Muscle of leg (tissue), 3 donors: ENCODE measurements at regions not wholly inside any gene's neighbourhood (a gene's known extent, or its start where the extent isn't known, plus 50 kb on each side); places are given as distances from the start of the nearest gene placed in this dataset.

Experiments
- DNase-seq: peaks from one replicate; pipeline ENCODE4 v3.0.0; 2013
- H3K27ac ChIP-seq: one replicate; pipeline ENCODE4 v1.5.1; 2013; ENCODE audit warnings: mild to moderate bottlenecking, low read length, control low read depth
- H3K27me3 ChIP-seq: one replicate; pipeline ENCODE4 v1.6.1; 2013; ENCODE audit warnings: low read length; ENCODE audit not compliant: control insufficient read depth, insufficient read depth
- H3K36me3 ChIP-seq: one replicate; pipeline ENCODE4 v1.6.1; 2013; ENCODE audit warnings: low read length; ENCODE audit not compliant: control insufficient read depth, insufficient read depth
- H3K4me1 ChIP-seq: one replicate; pipeline ENCODE4 v1.6.1; 2013; ENCODE audit warnings: low read length; ENCODE audit not compliant: control insufficient read depth, insufficient read depth
- H3K4me3 ChIP-seq: one replicate; pipeline ENCODE4 v1.5.1; 2013; ENCODE audit warnings: low read length, control low read depth
- H3K9me3 ChIP-seq: replicated peaks from 2 replicates; pipeline ENCODE4 v1.6.1; 2013; ENCODE audit warnings: low read depth, low read length; ENCODE audit not compliant: control insufficient read depth
- WGBS: methylation state at CpG from one replicate; pipeline ENCODE4 v1.1.5; 2013; ENCODE audit warnings: missing lambda C conversion rate; ENCODE audit not compliant: insufficient coverage; 5-methylcytosine and 5-hydroxymethylcytosine counted together

- no peak overlapping the region for H3K27ac ChIP-seq
- H3K27me3 ChIP-seq, result no peaks in the 10 kb centered on the region
- no CpG with 5 or more reads among the region's 1 CpG for WGBS
- H3K9me3 ChIP-seq, result no peaks in the 10 kb centered on the region
- H3K4me3 ChIP-seq, result no peak overlapping the region
- no peaks in the 10 kb centered on the region for H3K36me3 ChIP-seq
- H3K4me1 ChIP-seq, result no peaks in the 10 kb centered on the region
- peak; percentile 53 for DNase-seq
Measured at GRCh38 chr2:167613471-167613870, 633.9 kb downstream of the STK39 start.

DNA sequence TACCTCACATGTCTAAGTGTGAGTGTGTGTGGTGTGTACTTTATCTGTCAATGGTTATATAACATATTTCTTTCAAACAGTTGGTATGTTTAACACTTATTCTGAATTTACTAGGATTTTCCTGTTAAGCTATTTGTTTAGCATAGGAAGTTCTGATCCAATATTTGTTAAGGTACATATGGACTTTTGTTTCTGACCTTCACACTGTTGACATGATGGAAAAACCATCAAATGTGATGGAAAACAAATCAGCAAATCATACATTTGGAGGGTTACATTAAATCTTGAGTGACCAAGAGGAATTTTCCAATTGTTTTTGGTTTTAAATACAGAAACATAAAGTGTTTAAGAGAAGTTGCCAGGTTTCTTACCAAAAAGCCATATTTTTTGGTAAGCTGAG lies 638.9 kb downstream of the STK39 start:
- no peaks in the 10 kb centered on the region for H3K4me1 ChIP-seq
- H3K4me3 ChIP-seq, result no peak overlapping the region
- no peaks in the 10 kb centered on the region for H3K36me3 ChIP-seq
- no peaks in the 10 kb centered on the region for H3K9me3 ChIP-seq
- no peak overlapping the region for H3K27ac ChIP-seq
- no peak for DNase-seq
- H3K27me3 ChIP-seq, result no peaks in the 10 kb centered on the region

- no peaks in the 10 kb centered on the region for H3K9me3 ChIP-seq
- no CpG with 5 or more reads among the region's 3 CpGs for WGBS
- H3K27me3 ChIP-seq, result no peaks in the 10 kb centered on the region
- no peak overlapping the region for H3K4me3 ChIP-seq
- H3K27ac ChIP-seq, result no peak overlapping the region
- DNase-seq, result no peak
- no peaks in the 10 kb centered on the region for H3K4me1 ChIP-seq
- no peaks in the 10 kb centered on the region for H3K36me3 ChIP-seq
Measured at GRCh38 chr2:167607731-167608130, 639.7 kb downstream of the STK39 start.

DNA sequence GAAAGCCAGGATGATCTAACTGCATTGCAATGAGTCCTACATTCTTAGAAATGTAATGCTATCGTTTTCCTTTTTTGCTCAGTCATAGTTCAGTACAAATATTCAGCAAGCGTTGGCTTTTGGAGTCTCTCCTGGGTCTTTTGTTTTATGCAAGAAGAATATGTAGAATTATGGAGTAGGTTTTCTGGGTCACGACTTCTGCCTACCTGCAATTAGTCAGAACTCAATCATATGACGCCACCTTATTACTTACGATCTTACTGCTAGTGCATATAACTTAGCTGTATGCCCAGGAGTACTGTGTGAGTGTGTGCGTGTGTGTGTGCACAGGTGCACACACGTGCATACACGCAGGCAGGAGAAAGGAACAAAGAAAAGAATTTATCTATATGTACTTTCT lies 640.2 kb downstream of the STK39 start:
- no CpG with 5 or more reads among the region's 8 CpGs for WGBS
- Histone ChIP-seq H3K27ac (no peak overlapping the region), H3K4me3 (no peak overlapping the region), H3K4me1 (no peaks in the 10 kb centered on the region), H3K27me3 (no peaks in the 10 kb centered on the region), H3K36me3 (no peaks in the 10 kb centered on the region), H3K9me3 (no peaks in the 10 kb centered on the region)
- DNase-seq, result no peak

GRCh38 chr2:167602122-167602521 lies 645.3 kb downstream of the STK39 start:
- Histone ChIP-seq H3K9me3 (no peaks in the 10 kb centered on the region), H3K4me3 (no peak overlapping the region), H3K27me3 (no peaks in the 10 kb centered on the region), H3K36me3 (no peaks in the 10 kb centered on the region), H3K27ac (no peak overlapping the region), H3K4me1 (no peaks in the 10 kb centered on the region)
- no peak for DNase-seq
- WGBS, result no CpG with 5 or more reads among the region's 1 CpG

DNA sequence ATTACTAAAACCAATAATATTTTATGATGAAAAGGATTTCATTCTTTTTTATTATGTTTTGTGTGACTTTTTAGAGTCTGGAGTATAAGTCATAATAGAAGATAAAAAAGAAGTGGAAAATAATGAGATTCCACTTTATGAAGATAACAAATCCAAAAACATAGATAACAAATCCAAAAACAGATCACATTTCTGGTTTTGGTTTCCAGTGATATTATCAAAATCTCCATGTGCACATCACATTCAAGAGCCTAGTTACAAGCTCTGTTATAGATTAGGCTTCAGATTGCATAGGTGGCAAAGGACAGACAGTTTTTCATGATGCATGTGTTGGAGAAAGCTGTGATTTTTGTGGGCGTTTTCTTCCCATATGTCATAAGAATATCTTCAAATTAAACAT lies 648.2 kb downstream of the STK39 start:
- peak; percentile 8 for DNase-seq
- WGBS, result no CpG with 5 or more reads among the region's 1 CpG
- Histone ChIP-seq H3K4me3 (no peak overlapping the region), H3K36me3 (no peaks in the 10 kb centered on the region), H3K27me3 (no peaks in the 10 kb centered on the region), H3K9me3 (no peaks in the 10 kb centered on the region), H3K27ac (no peak overlapping the region), H3K4me1 (no peaks in the 10 kb centered on the region)

DNA sequence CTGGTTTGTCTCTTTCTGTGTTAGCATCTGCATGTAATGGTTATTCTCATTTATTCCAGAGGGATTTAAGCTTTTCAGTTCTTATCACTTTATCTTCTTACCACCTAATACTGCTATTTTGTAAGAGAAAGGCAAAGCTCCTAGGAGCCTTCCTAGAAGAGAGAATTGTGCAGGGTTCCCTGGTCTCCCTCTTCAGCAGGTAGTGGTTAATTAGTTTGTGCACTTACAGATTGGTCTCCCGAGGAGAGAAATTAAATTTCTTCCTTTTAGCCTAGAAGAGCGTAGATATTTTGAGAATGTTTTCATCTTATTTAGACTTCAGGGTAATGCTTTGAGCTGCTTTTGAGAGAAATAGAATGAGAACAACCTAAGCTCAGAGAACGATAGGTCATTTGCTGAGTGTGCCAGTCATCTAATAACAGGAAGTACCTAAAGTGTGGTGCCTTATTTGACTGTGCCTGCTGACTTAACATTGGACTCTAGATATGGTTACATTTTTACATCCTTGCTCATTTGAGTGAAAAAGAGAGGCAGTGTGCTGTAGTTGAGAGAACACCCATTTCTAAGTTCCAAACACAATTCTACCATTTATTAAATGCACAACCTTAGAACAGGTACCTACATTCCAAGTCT lies 651.4 kb downstream of the STK39 start:
- DNase-seq, result no peak
- no peaks in the 10 kb centered on the region for H3K9me3 ChIP-seq
- H3K36me3 ChIP-seq, result no peaks in the 10 kb centered on the region
- H3K27me3 ChIP-seq, result no peaks in the 10 kb centered on the region
- H3K27ac ChIP-seq, result no peak overlapping the region
- H3K4me1 ChIP-seq, result no peaks in the 10 kb centered on the region
- 100% methylated on average over 1 of the region's 3 CpGs for WGBS
- H3K4me3 ChIP-seq, result no peak overlapping the region

GRCh38 chr2:167595021-167595420 lies 652.4 kb downstream of the STK39 start:
- H3K4me3 ChIP-seq, result no peak overlapping the region
- no peaks in the 10 kb centered on the region for H3K36me3 ChIP-seq
- H3K4me1 ChIP-seq, result no peaks in the 10 kb centered on the region

DNA sequence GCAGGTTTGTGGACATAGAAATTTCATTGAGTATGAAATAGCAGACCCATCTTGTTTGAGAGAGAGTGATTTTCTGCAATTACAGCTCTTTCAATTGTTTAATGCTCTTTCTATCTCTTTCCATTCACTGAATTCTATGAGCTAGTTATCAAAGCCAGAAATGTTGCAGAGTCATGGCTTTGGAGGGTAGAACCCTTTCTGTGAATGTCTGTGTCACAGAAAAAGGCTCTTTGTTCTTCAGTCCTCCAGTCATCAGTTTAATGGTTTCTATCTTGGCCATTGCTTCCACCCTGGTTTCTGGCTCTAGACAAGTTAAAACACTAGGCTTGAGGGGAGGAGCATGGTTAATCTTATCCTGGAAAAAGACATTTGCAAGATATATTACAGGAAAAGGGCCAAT lies 655.0 kb downstream of the STK39 start:
- Histone ChIP-seq H3K4me1 (no peaks in the 10 kb centered on the region), H3K9me3 (no peaks in the 10 kb centered on the region), H3K36me3 (no peaks in the 10 kb centered on the region), H3K27ac (no peak overlapping the region), H3K4me3 (no peak overlapping the region), H3K27me3 (no peaks in the 10 kb centered on the region)
- no peak for DNase-seq

More at GRCh38 chr2:167595021-167595420, 652.4 kb downstream of the STK39 start:
- WGBS, result no CpG with 5 or more reads among the region's 3 CpGs
- no peak for DNase-seq
- Histone ChIP-seq H3K9me3 (no peaks in the 10 kb centered on the region), H3K27ac (no peak overlapping the region), H3K27me3 (no peaks in the 10 kb centered on the region)

- Histone ChIP-seq H3K4me3 (no peak overlapping the region), H3K36me3 (no peaks in the 10 kb centered on the region), H3K9me3 (no peaks in the 10 kb centered on the region), H3K4me1 (no peaks in the 10 kb centered on the region), H3K27ac (no peak overlapping the region), H3K27me3 (no peaks in the 10 kb centered on the region)
- no peak for DNase-seq
- 65% methylated on average over 3 of the region's 5 CpGs for WGBS
Measured at GRCh38 chr2:167582619-167583018, 664.8 kb downstream of the STK39 start.

DNA sequence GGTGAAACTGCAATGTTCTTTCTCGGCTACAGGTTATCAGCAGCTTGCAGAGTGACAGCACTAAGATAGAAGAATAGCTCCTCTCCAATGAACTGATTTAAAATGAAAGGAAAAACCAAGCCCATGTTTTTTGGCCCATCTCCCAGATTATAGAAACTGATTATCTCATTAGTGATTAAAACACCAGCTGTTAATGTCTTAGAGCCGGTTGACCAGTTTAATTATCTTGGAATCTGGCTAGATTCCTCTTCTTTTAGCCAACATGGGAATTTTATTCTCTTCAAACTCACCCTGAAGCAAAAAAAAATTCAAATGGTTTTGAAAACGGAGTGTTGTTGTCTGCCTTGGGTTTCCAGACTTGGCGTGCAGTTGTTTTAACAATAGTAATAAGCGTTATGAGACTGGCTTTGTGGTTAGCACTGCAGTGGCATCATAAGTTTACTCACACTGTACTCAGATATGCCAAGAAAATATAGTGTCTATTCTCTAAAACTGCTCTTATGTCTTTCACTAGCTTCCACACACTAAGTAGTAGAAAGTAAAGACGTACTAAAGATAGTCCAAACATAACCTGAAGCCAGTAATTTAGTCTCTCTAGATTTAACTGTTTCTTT lies 665.3 kb downstream of the STK39 start:
- H3K27ac ChIP-seq, result no peak overlapping the region
- H3K4me3 ChIP-seq, result no peak overlapping the region
- WGBS, result no CpG with 5 or more reads among the region's 6 CpGs
- H3K4me1 ChIP-seq, result no peaks in the 10 kb centered on the region
- no peaks in the 10 kb centered on the region for H3K9me3 ChIP-seq
- H3K27me3 ChIP-seq, result no peaks in the 10 kb centered on the region
- no peaks in the 10 kb centered on the region for H3K36me3 ChIP-seq
- DNase-seq, result peak; percentile 50
